ENCODE measurements at regions not wholly inside any gene's neighbourhood (a gene's known extent, or its start where the extent isn't known, plus 50 kb on each side); places are given as distances from the start of the nearest gene placed in this dataset.

- TF ChIP-seq CTCF (conservative IDR thresholded peaks at IDR 0.05; ENCODE audit: low read depth in 2 of 2), result peak; percentile 31 to 43; a peak in 2 of 4 replicates
- TF ChIP-seq POLR2AphosphoS5 (IDR thresholded peaks at IDR 0.05; ENCODE audit: low read depth), result no peak
Measured at GRCh38 chr3:72232777-72233176, 447.8 kb upstream of the PROK2 start.
